Activated T-cell treated with anti-CD3 and anti-CD28 coated beads for 48 hours (primary cell): ENCODE measurements at regions not wholly inside any gene's neighbourhood (a gene's known extent, or its start where the extent isn't known, plus 50 kb on each side); places are given as distances from the start of the nearest gene placed in this dataset.

Experiments used
- DNase-seq: peaks from one replicate; pipeline ENCODE4 v3.0.0-alpha.2; 2020; ENCODE audit warnings: low read depth

- DNase-seq, result no peak
These were observed 521.8 kb downstream of the MIAT start for GRCh38 chr22:27179161-27179560.

- no peak for DNase-seq
These were observed 524.1 kb downstream of the MIAT start for GRCh38 chr22:27181537-27181936.

GRCh38 chr22:27183474-27183873 lies 526.1 kb downstream of the MIAT start:
- DNase-seq, result no peak

- DNase-seq, result no peak
These were observed 527.8 kb downstream of the MIAT start for GRCh38 chr22:27185099-27185709.

- DNase-seq, result no peak
These were observed 528.4 kb downstream of the MIAT start for GRCh38 chr22:27185760-27186302.

GRCh38 chr22:27186643-27187042 lies 529.3 kb downstream of the MIAT start:
- DNase-seq, result no peak

- no peak for DNase-seq
These were observed 534.9 kb downstream of the MIAT start for GRCh38 chr22:27192135-27192829.

- DNase-seq, result no peak
These were observed 535.8 kb downstream of the MIAT start for GRCh38 chr22:27193215-27193614.

GRCh38 chr22:27193636-27194035 lies 536.2 kb downstream of the MIAT start:
- DNase-seq, result no peak

- DNase-seq, result no peak
These were observed 536.8 kb downstream of the MIAT start for GRCh38 chr22:27194096-27194748.

GRCh38 chr22:27195094-27195493 lies 537.7 kb downstream of the MIAT start:
- no peak for DNase-seq

GRCh38 chr22:27195494-27195893 lies 538.1 kb downstream of the MIAT start:
- DNase-seq, result no peak

- no peak for DNase-seq
These were observed 539.2 kb downstream of the MIAT start for GRCh38 chr22:27196606-27197005.

GRCh38 chr22:27197052-27197451 lies 539.7 kb downstream of the MIAT start:
- DNase-seq, result no peak

GRCh38 chr22:27197618-27198017 lies 540.2 kb downstream of the MIAT start:
- DNase-seq, result no peak

- no peak for DNase-seq
These were observed 541.2 kb downstream of the MIAT start for GRCh38 chr22:27198518-27199035.

GRCh38 chr22:27199354-27199753 lies 542.0 kb downstream of the MIAT start:
- no peak for DNase-seq

- no peak for DNase-seq
These were observed 543.9 kb downstream of the MIAT start for GRCh38 chr22:27201276-27201675.

GRCh38 chr22:27201741-27202140 lies 544.4 kb downstream of the MIAT start:
- DNase-seq, result no peak

GRCh38 chr22:27203276-27203660 lies 545.9 kb downstream of the MIAT start:
- DNase-seq, result no peak

- DNase-seq, result no peak
These were observed 546.9 kb downstream of the MIAT start for GRCh38 chr22:27204280-27204679.

- no peak for DNase-seq
These were observed 547.4 kb downstream of the MIAT start for GRCh38 chr22:27204817-27205216.
